ENCODE measurements at regions not wholly inside any gene's neighbourhood (a gene's known extent, or its start where the extent isn't known, plus 50 kb on each side); places are given as distances from the start of the nearest gene placed in this dataset.
"Not testable (repeated sequence)": the region's sequence is repeated elsewhere in the genome, so short reads cannot be mapped to it uniquely, and the experiment has no call there.

- H3K4me3 Mint-ChIP-seq; H3K36me3 Mint-ChIP-seq; DNase-seq (ENCODE audit: low spot score in 2 of 2); H3K4me1 Mint-ChIP-seq; H3K27ac Mint-ChIP-seq; H3K9me3 Mint-ChIP-seq; ATAC-seq: not testable (repeated sequence)
These were observed 115.3 kb upstream of the WNT7A start for GRCh38 chr3:13995216-13995615.

- H3K27ac Mint-ChIP-seq: not testable (repeated sequence)
- peaks cover 20% of the 10 kb centered on the region for H3K9me3 Mint-ChIP-seq
These were observed 109.1 kb upstream of the WNT7A start for GRCh38 chr3:13988925-13989324.

GRCh38 chr3:13976469-13976868 lies 96.6 kb upstream of the WNT7A start:
- DNase-seq (ENCODE audit: low spot score in 2 of 2) (no peak), ATAC-seq (no peak)
- H3K9me3 Mint-ChIP-seq: peaks cover 21% of the 10 kb centered on the region
- H3K36me3 Mint-ChIP-seq: no peaks in the 10 kb centered on the region
- H3K4me1 Mint-ChIP-seq: no peaks in the 10 kb centered on the region
- no peak overlapping the region for H3K4me3 Mint-ChIP-seq
- no peak overlapping the region for H3K27ac Mint-ChIP-seq

More at GRCh38 chr3:13988925-13989324, 109.1 kb upstream of the WNT7A start:
- H3K4me1 Mint-ChIP-seq; H3K36me3 Mint-ChIP-seq; H3K4me3 Mint-ChIP-seq; ATAC-seq; DNase-seq (ENCODE audit: low spot score in 2 of 2): not testable (repeated sequence)

DNA sequence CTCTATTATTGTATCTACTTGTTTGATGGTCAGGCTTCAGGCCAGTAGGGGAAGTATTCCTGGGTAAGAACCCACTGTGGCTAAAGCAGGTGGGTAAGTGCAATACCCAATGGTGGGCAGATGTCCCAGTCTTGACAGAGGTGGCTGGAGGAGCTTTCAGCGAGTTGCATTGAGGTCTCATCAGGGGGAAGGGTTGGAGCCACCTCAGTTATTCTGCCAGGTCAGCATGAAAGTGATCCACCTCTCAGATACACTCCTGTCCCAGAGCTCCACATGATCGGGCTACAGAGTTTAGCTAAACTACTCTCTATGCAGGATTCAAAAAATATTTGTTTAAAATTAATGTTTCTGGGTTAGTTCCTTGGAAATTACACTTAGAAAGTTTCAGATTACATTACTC lies 95.8 kb upstream of the WNT7A start:
- H3K9me3 Mint-ChIP-seq: peaks cover 21% of the 10 kb centered on the region
- no peak overlapping the region for H3K27ac Mint-ChIP-seq
- no peak for DNase-seq (ENCODE audit: low spot score in 2 of 2)
- no peaks in the 10 kb centered on the region for H3K36me3 Mint-ChIP-seq
- no peak for ATAC-seq
- H3K4me1 Mint-ChIP-seq: no peaks in the 10 kb centered on the region
- H3K4me3 Mint-ChIP-seq: no peak overlapping the region

DNA sequence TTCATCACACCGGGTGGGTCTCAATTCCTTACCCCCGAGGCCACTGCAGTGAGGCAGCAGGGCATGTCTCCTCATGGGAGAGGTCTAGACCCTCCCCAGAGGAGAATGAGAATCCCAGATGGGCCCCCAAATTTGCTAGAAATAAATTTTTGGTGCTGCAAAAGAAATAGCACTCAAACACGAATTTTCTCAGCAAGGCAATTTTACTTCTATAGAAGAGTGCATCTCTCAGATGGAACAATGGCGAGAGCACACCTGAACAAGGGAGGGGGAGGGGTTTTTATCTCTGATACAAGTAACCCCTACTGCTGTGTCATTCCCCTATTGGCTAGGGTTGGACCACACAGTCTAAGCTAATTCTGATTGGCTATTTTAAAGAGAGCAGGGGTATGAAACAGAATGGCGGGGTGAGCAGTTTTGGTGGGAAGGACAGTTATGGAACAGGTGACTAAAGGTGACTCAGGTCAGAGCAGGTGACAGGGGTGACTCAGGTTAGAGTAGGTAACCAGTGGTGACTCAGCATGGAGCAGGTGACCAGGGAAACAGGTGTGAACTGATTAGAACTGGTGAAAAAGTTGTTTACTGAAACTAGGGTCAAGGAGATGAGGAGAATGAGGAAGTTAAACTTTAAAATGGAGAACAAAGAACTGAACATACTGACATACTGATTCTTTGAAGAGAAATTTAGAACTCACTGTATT lies 93.0 kb upstream of the WNT7A start:
- ATAC-seq (no peak), DNase-seq (ENCODE audit: low spot score in 2 of 2) (no peak)
- H3K36me3 Mint-ChIP-seq: no peaks in the 10 kb centered on the region
- no peaks in the 10 kb centered on the region for H3K4me1 Mint-ChIP-seq
- H3K27ac Mint-ChIP-seq: no peak overlapping the region
- no peak overlapping the region for H3K4me3 Mint-ChIP-seq
- peaks cover 21% of the 10 kb centered on the region for H3K9me3 Mint-ChIP-seq

- no peak for ATAC-seq
- Mint-ChIP-seq H3K36me3 (no peaks in the 10 kb centered on the region), H3K27ac (no peak overlapping the region), H3K4me3 (no peak overlapping the region), H3K4me1 (no peaks in the 10 kb centered on the region), H3K9me3 (no peaks in the 10 kb centered on the region)
- no peak for DNase-seq (ENCODE audit: low spot score in 2 of 2)
These were observed 86.4 kb upstream of the WNT7A start for GRCh38 chr3:13966302-13966701.

DNA sequence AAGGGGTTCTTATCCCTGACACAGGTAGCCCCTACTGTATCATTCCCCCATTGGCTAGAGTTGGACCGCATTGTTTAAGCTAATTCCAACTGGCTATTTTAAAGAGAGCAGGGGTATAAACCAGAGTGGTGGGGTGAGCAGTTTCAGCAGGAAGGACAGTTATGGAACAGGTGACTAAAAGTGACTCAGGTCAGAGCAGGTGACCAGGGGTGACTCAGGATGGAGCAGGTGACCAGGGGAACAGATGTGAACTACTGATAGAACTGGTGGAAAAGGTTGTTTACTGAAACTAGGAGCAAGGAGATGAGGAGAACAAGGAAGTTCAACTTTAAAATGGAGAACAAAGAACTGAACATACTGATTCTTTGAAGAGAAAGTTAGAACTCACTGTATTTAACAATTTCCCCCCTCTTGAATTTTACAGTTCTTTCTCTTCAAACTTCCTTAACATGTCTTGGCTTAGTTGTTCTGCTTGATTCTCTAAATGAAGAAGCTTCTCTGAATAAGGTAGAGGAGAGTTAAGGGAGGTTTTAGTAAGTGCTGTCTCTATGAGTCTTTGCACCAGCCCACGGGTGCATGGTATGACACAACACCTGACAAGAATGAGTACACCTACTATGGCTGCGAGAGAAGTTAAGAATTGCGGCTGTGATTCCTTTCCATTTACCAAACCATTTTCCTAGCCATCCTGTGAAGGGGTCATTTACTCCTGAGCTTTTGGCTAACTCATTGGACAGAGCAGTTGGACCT lies 83.4 kb upstream of the WNT7A start:
- DNase-seq (ENCODE audit: low spot score in 2 of 2) (no peak), ATAC-seq (peak; percentile 53)
- H3K36me3 Mint-ChIP-seq: no peaks in the 10 kb centered on the region
- peaks cover 3% of the 10 kb centered on the region for H3K9me3 Mint-ChIP-seq
- no peaks in the 10 kb centered on the region for H3K4me1 Mint-ChIP-seq
- no peak overlapping the region for H3K4me3 Mint-ChIP-seq
- no peak overlapping the region for H3K27ac Mint-ChIP-seq

DNA sequence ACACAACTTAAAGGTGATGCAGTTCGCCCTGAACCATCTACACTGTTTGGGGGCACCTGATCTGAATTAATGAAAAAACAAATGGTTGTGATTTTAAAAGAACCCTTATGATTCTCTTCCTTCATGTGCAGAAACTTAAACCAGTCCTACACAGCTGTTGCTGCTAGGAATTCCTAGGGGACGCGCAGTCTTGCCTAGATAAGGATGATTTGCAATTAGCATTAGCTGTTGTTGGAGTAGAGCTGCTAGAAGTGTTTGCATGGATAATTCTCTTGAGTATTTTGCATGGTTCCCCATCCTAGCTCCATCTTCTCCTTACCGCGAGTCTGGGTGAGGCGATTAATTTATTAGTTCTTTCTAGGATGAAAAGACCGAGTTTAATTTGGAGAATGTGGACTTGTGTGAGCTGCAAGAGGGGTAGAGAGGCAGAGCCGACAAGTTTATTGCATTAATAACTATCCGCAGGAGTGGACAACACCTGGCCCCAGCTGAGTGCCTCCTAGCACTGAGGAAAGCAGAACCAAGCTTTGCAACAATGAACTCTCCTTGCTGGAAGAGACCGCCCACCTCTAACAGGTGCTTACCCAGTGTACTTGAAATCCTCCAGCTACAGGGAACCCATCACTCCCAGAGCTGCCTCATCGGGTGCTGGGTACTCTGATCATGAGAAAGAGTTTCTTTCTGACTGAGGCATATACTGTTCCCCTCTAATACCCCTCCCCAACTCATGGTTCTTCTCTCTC lies 75.0 kb upstream of the WNT7A start:
- Mint-ChIP-seq H3K9me3 (peaks cover 3% of the 10 kb centered on the region), H3K4me1 (no peaks in the 10 kb centered on the region), H3K27ac (no peak overlapping the region), H3K36me3 (no peaks in the 10 kb centered on the region), H3K4me3 (no peak overlapping the region)
- no peak for DNase-seq (ENCODE audit: low spot score in 2 of 2)
- no peak for ATAC-seq

- ATAC-seq: no peak
These were observed 74.4 kb upstream of the WNT7A start for GRCh38 chr3:13954266-13954665.

DNA sequence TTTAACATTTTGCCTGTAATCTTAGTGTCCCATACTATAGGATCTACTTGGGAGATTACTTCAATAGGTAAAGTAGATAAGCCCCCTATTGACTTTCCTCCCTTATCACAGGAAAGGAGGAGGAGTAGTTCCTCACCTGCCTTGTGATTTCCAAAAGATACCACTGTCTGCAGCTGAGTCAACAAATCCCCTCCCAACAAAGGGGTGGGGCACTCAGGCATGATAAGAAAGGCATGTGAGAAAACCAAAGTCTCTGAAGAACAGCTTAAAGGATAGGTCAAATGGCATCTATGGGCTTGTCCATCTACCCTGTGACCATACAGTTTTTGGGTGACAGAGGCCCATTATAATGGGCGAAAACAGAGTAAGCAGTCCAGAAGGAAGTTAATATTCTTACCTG lies 71.3 kb upstream of the WNT7A start:
- H3K4me1 Mint-ChIP-seq: no peaks in the 10 kb centered on the region
- peaks cover 15% of the 10 kb centered on the region for H3K9me3 Mint-ChIP-seq
- no peak overlapping the region for H3K27ac Mint-ChIP-seq
- ATAC-seq (no peak), DNase-seq (ENCODE audit: low spot score in 2 of 2) (no peak)
- no peaks in the 10 kb centered on the region for H3K36me3 Mint-ChIP-seq
- no peak overlapping the region for H3K4me3 Mint-ChIP-seq

More at GRCh38 chr3:13954266-13954665, 74.4 kb upstream of the WNT7A start:
- H3K4me3 Mint-ChIP-seq: no peak overlapping the region
- H3K27ac Mint-ChIP-seq: no peak overlapping the region
- H3K9me3 Mint-ChIP-seq: peaks cover 3% of the 10 kb centered on the region
- no peaks in the 10 kb centered on the region for H3K36me3 Mint-ChIP-seq
- no peak for DNase-seq (ENCODE audit: low spot score in 2 of 2)
- H3K4me1 Mint-ChIP-seq: no peaks in the 10 kb centered on the region

DNA sequence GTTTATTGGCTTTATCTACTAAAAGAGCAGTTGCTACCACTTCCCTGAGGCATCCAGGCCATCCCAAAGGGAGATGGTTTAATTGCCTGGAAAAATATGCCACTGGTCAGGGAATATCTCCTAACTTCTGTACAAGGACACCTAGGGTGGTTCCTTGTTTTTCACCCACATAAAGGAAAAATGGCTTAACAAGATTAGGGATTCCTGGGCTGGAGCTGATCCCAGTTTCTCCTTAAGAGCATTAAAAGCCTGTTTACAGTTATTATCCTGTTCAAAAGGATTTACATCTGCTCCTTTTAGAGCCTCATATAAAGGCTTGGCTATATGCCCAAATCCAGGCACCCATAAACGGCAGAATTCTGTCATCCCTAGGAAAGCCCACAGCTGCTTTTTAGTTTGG lies 70.2 kb upstream of the WNT7A start:
- ATAC-seq (no peak), DNase-seq (ENCODE audit: low spot score in 2 of 2) (no peak)
- Mint-ChIP-seq H3K4me1 (no peaks in the 10 kb centered on the region), H3K4me3 (no peak overlapping the region), H3K9me3 (peaks cover 21% of the 10 kb centered on the region), H3K36me3 (no peaks in the 10 kb centered on the region), H3K27ac (no peak overlapping the region)

DNA sequence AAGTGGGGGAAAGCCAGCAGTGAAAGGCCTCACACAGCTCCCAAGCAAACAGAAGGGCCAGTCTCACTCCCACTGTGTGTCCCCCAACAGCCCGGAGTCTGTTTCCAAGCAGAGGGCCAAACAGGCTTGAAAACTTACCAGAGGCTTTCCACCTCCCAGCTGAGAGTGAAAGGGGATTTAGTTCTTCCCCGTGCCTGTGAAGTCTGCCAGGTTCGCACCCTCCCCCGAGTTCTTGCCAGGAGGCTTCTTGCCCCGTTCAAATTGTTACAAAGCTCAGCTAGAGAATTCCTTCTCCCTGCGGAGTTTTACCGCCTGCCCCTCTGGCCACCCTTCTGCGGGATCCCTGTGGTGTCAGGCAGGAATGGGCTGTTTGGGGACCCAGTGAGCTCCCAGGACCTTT lies 68.0 kb upstream of the WNT7A start:
- no peak overlapping the region for H3K4me3 Mint-ChIP-seq
- ATAC-seq (no peak), DNase-seq (ENCODE audit: low spot score in 2 of 2) (no peak)
- peaks cover 24% of the 10 kb centered on the region for H3K9me3 Mint-ChIP-seq
- H3K36me3 Mint-ChIP-seq: no peaks in the 10 kb centered on the region
- H3K27ac Mint-ChIP-seq: no peak overlapping the region
- no peaks in the 10 kb centered on the region for H3K4me1 Mint-ChIP-seq

GRCh38 chr3:13939206-13939605 lies 59.3 kb upstream of the WNT7A start:
- Mint-ChIP-seq H3K9me3 (no peaks in the 10 kb centered on the region), H3K4me3 (no peak overlapping the region), H3K27ac (no peak overlapping the region), H3K4me1 (no peaks in the 10 kb centered on the region), H3K36me3 (no peaks in the 10 kb centered on the region)
- no peak for DNase-seq (ENCODE audit: low spot score in 2 of 2)
- no peak for ATAC-seq

DNA sequence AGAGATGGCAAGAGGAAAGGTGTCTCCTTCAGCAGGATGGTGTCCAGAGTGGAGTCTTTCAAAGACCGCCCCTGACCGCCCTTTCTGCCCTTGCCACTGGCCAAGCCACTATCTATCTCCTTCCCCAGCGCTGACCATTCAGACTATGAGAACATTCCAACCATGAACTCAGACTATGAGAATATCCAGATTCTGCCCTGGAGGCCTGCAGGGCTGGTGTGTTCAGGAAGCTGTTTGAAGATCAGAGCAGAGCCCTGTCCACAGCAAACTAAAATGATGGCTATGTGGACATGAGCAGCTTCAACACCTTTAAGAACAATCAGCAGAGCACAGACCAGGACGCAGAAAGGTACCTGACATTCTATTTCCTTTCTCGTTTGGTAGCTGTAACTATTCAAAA lies 57.3 kb upstream of the WNT7A start:
- H3K4me1 Mint-ChIP-seq: peaks cover 5% of the 10 kb centered on the region
- DNase-seq (ENCODE audit: low spot score in 2 of 2) (no peak), ATAC-seq (no peak)
- peaks cover 6% of the 10 kb centered on the region for H3K36me3 Mint-ChIP-seq
- H3K27ac Mint-ChIP-seq: no peak overlapping the region
- H3K4me3 Mint-ChIP-seq: no peak overlapping the region
- no peaks in the 10 kb centered on the region for H3K9me3 Mint-ChIP-seq

- Mint-ChIP-seq H3K4me3 (no peak overlapping the region), H3K4me1 (peaks cover 5% of the 10 kb centered on the region)
- ATAC-seq: no peak
These were observed 55.7 kb upstream of the WNT7A start for GRCh38 chr3:13935494-13936094.

More at GRCh38 chr3:13935494-13936094, 55.7 kb upstream of the WNT7A start:
- Mint-ChIP-seq H3K36me3 (peaks cover 6% of the 10 kb centered on the region), H3K9me3 (peaks cover 5% of the 10 kb centered on the region), H3K27ac (no peak overlapping the region)
- no peak for DNase-seq (ENCODE audit: low spot score in 2 of 2)

All from stimulated activated effector memory CD8-positive, alpha-beta T cell treated with anti-CD3 and anti-CD28 coated beads, Interleukin-12 subunit alpha, Interleukin-12 subunit beta, amount 100 ng/mL, for 72 hours (primary cell).